ENCODE measurements at regions not wholly inside any gene's neighbourhood (a gene's known extent, or its start where the extent isn't known, plus 50 kb on each side); places are given as distances from the start of the nearest gene placed in this dataset.
A peak's percentile ranks its signal among the peaks of the same experiment; 100 is the strongest.

DNA sequence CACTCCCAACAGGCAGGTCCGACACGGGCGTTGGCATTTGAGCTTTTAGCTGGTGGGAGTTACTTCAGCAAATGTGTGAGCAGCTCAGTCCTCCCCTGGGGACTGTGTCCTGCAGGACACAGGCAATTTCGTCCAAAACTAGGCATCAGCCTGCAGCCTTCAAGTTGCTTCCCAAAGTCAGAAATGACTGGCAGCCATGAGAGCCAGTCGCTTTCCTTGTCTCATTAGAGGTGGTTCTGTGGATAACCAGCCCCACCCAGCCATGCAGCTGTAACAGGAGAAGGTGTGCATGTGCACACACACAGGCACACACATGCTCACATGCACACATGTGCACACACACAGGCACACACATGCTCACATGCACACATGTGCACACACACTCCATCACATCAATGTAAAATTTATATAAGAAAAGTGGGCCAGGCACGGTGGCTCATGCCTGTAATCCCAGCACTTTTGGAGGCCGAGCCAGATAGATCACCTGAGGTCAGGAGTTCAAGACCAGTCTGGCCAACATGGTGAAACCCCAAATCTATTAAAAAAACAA is 138.8 kb upstream of the TCERG1L start:
- no peak for DNase-seq
- TF ChIP-seq POLR2A (IDR thresholded peaks at IDR 0.05), result no peak
- TF ChIP-seq, protein P1, sequence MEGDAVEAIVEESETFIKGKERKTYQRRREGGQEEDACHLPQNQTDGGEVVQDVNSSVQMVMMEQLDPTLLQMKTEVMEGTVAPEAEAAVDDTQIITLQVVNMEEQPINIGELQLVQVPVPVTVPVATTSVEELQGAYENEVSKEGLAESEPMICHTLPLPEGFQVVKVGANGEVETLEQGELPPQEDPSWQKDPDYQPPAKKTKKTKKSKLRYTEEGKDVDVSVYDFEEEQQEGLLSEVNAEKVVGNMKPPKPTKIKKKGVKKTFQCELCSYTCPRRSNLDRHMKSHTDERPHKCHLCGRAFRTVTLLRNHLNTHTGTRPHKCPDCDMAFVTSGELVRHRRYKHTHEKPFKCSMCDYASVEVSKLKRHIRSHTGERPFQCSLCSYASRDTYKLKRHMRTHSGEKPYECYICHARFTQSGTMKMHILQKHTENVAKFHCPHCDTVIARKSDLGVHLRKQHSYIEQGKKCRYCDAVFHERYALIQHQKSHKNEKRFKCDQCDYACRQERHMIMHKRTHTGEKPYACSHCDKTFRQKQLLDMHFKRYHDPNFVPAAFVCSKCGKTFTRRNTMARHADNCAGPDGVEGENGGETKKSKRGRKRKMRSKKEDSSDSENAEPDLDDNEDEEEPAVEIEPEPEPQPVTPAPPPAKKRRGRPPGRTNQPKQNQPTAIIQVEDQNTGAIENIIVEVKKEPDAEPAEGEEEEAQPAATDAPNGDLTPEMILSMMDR (IDR thresholded peaks at IDR 0.05), result no peak
- Histone ChIP-seq H3K4me1 (no peaks in the 10 kb centered on the region), H3K36me3 (no peaks in the 10 kb centered on the region), H3K27me3 (no peaks in the 10 kb centered on the region), H3K4me3 (no peak overlapping the region), H3K27ac (no peak overlapping the region), H3K9me3 (no peaks in the 10 kb centered on the region)
- intact Hi-C loops (cut with DNase I; ENCODE audit: low total_unique reads), result no loop called here

DNA sequence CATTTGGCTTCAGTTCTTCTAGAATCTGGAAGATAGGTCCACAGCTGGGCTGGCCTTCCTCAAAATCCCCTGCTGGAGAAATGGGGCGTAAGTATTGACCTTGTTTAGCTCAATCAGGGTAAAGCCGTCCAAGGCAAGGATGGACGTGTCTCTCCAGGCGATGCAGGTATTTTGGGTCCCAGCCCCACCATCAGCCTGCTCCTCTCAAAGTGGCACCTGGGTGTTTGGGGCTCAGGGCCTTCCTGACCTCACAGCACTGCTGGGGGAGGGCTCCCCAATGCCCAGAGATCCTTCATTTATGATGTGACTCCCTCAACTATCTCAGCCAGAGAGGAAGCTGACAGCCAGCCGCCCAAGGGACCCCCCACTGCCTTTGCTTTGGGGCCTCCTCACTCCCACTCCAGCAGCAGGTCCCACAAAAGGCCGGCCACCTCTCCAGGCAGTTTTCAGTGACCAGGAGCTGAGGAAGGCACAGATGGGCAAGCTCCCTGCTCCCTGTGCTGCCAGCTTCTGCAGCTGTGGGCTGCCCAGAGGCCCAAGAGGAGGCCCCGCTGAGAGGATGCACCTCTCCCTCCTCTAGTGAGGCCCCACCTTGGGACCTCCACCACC is 140.0 kb upstream of the TCERG1L start:
- H3K36me3 ChIP-seq, result no peaks in the 10 kb centered on the region
- DNase-seq, result no peak
- TF ChIP-seq POLR2A (IDR thresholded peaks at IDR 0.05), result no peak
- TF ChIP-seq, protein P1 (IDR thresholded peaks at IDR 0.05), result no peak
- H3K4me3 ChIP-seq, result no peak overlapping the region
- H3K27me3 ChIP-seq, result no peaks in the 10 kb centered on the region
- H3K4me1 ChIP-seq, result no peaks in the 10 kb centered on the region
- H3K27ac ChIP-seq, result no peak overlapping the region
- no peaks in the 10 kb centered on the region for H3K9me3 ChIP-seq
- intact Hi-C loops (cut with DNase I; ENCODE audit: low total_unique reads), result no loop called here

DNA sequence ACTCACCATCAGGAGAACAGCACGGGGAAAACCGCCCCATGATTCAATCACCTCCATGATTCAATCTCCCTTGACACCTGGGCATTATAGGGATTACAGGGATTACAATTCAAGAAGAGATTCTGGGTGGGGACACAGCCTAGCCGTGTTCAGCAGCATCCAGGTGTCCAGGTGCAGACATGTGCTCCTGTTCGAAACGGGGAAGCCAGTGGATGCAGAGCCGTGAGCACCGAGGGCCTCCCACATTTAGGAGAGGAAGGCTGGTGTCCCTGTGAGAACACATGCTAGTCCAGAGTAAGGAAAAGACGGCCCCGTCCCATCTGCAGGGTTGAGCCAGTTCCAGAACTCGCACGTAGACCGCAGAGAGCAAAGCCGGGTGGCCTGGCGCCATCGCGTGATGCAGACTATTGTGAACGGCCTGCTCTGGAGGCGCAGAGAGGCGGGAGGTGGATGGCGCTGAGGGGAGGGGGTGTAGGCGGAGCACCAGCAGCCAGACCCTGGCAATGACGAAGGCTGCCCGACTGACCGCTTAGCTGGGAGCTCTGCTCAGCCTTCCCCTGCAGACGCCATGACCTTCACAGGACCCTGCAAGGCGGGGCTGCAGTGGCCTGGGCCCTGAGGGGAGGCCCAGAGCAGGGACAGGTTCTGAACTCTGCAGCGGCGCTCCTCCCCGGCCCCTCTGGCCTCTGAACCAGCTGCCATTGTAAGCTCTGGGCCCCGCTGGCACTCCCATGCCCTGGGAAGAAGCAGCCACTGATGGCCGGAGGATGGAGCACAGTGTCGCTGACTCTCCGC is 141.6 kb upstream of the TCERG1L start:
- H3K27ac ChIP-seq, result no peak overlapping the region
- DNase-seq, result no peak
- H3K4me1 ChIP-seq, result no peaks in the 10 kb centered on the region
- H3K9me3 ChIP-seq, result no peaks in the 10 kb centered on the region
- no peak overlapping the region for H3K4me3 ChIP-seq
- intact Hi-C loops (cut with DNase I; ENCODE audit: low total_unique reads), result no loop called here
- TF ChIP-seq, protein P1 (IDR thresholded peaks at IDR 0.05), result no peak
- no peak for TF ChIP-seq POLR2A (IDR thresholded peaks at IDR 0.05)
- H3K36me3 ChIP-seq, result no peaks in the 10 kb centered on the region
- no peaks in the 10 kb centered on the region for H3K27me3 ChIP-seq

DNA sequence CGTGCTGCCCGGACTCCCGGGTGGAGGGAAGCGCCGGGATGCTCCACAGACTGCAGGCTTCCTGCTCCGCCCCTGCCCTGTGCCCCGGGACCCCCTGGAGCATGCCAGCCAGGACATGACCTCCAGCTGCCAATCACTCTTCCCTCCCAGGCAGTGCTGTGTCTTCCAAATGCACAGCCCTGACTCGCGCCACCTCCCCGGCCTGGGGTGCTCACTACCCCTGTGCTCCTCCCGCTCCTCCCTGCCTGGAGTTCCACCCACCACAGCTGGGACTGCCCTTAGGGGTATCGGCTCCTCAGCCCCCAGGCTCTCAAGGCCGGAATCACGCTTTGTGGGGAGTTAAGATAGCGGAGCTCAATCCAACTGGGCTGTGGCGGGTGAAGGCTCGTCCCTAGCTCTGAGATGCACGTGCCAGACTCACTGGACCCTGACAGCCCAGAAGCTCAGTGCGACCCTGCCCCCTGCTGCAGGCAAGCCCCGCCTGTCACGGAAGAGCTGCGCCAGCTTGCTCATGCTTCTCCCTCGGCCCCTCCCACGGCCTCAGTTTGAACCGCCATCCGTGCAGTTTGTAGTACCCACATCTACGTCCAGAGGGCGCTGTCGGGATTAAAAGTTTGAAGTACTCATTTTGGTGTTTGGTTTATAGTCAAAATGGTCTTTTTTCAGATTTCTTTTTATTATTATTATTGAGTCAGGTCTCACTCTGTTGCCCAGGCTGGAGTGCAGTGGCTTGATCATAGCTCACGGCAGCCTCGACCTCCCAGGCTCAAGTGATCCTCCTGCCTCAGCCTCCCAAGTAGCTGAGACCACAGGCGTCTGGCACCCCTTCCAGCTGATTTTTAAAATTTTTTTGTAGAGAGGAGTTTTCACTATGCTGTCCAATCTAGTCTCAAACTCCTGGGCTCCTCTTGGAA is 142.5 kb upstream of the TCERG1L start:
- Histone ChIP-seq H3K9me3 (no peaks in the 10 kb centered on the region), H3K4me3 (no peak overlapping the region), H3K27me3 (no peaks in the 10 kb centered on the region), H3K4me1 (no peaks in the 10 kb centered on the region), H3K27ac (no peak overlapping the region), H3K36me3 (no peaks in the 10 kb centered on the region)
- no peak for TF ChIP-seq POLR2A (IDR thresholded peaks at IDR 0.05)
- TF ChIP-seq, protein P1 (IDR thresholded peaks at IDR 0.05), result peak; percentile 42 to 67 (median 47)
- intact Hi-C loops (cut with DNase I; ENCODE audit: low total_unique reads), result no loop called here
- peak in 1 of 2 donors; percentile 38 for DNase-seq

Measured in uterus (tissue), 3 donors.